HL-60 (cell line): ENCODE measurements at regions not wholly inside any gene's neighbourhood (a gene's known extent, or its start where the extent isn't known, plus 50 kb on each side); places are given as distances from the start of the nearest gene placed in this dataset.

Experiments used
- CTCF ChIP-seq: IDR thresholded peaks from one replicate; pipeline ENCODE4 v1.5.1; 2011; ENCODE audit warnings: low read length, control low read depth, inconsistent platforms; ENCODE audit not compliant: insufficient read depth
- POLR2AphosphoS5 ChIP-seq: IDR thresholded peaks from 2 replicates; pipeline ENCODE4 v1.6.1; 2012; ENCODE audit warnings: low read depth

DNA sequence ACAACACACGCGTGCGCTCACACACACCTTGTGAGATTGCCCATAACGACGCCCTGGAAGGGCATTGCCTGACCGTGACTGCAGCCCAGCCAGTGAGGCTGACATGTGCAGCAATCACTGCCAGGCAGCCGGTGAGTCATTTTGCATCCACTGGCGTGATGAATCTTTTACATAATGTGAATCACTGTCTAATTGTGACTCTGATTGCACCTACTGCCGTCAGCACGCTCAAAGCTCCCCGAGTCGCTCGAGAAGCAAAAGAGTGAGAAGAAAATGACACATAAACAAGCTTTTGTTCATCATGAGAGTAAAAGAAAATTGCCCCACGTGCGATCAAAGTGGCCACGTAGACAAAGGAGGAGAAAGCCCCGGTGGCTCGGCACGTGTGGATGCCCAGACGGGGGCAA is 117.4 kb upstream of the PFKP start:
- TF ChIP-seq CTCF = no peak
- no peak for TF ChIP-seq POLR2AphosphoS5
